ENCODE measurements at regions not wholly inside any gene's neighbourhood (a gene's known extent, or its start where the extent isn't known, plus 50 kb on each side); places are given as distances from the start of the nearest gene placed in this dataset.

- H3K4me3 ChIP-seq (ENCODE audit: low read length in 3 of 3), result no peak overlapping the region
- H3K9me3 ChIP-seq (ENCODE audit: control insufficient read depth in 2 of 3, insufficient read depth in 1 of 3, low read length in 3 of 3), result no peaks in the 10 kb centered on the region
- no peak for FAIRE-seq
- no peak for TF ChIP-seq CTCF (IDR thresholded peaks at IDR 0.05; ENCODE audit: borderline replicate concordance, extremely low read depth, insufficient read depth)
- H3K9ac ChIP-seq (ENCODE audit: low read length in 3 of 3), result no peak overlapping the region
- H3K36me3 ChIP-seq (ENCODE audit: control insufficient read depth in 2 of 3, insufficient read depth in 3 of 3, low read length in 3 of 3), result no peaks in the 10 kb centered on the region
- H3K27ac ChIP-seq (ENCODE audit: low read depth in 2 of 2, low read length in 2 of 2), result no peak overlapping the region
- no peaks in the 10 kb centered on the region for H3K4me1 ChIP-seq (ENCODE audit: control insufficient read depth in 2 of 3, insufficient read depth in 2 of 3, low read depth in 1 of 3, low read length in 3 of 3)
- intact Hi-C loops (cut with DNase I), result no loop called here
- no peak for DNase-seq
- no peaks in the 10 kb centered on the region for H3K27me3 ChIP-seq (ENCODE audit: control insufficient read depth, insufficient read depth, low read length)
Observed at GRCh38 chr2:193326296-193326695, 1131.6 kb upstream of the TMEFF2 start.

- no peaks in the 10 kb centered on the region for H3K27me3 ChIP-seq (ENCODE audit: control insufficient read depth, insufficient read depth, low read length)
- H3K36me3 ChIP-seq (ENCODE audit: control insufficient read depth in 2 of 3, insufficient read depth in 3 of 3, low read length in 3 of 3), result no peaks in the 10 kb centered on the region
- DNase-seq, result no peak
- H3K4me1 ChIP-seq (ENCODE audit: control insufficient read depth in 2 of 3, insufficient read depth in 2 of 3, low read depth in 1 of 3, low read length in 3 of 3), result no peaks in the 10 kb centered on the region
- TF ChIP-seq CTCF (IDR thresholded peaks at IDR 0.05; ENCODE audit: borderline replicate concordance, extremely low read depth, insufficient read depth), result no peak
- no peaks in the 10 kb centered on the region for H3K9me3 ChIP-seq (ENCODE audit: control insufficient read depth in 2 of 3, insufficient read depth in 1 of 3, low read length in 3 of 3)
- no peak overlapping the region for H3K4me3 ChIP-seq (ENCODE audit: low read length in 3 of 3)
- FAIRE-seq, result no peak
- no peak overlapping the region for H3K27ac ChIP-seq (ENCODE audit: low read depth in 2 of 2, low read length in 2 of 2)
- intact Hi-C loops (cut with DNase I), result no loop called here
- no peak overlapping the region for H3K9ac ChIP-seq (ENCODE audit: low read length in 3 of 3)
Observed at GRCh38 chr2:193315428-193316091, 1120.8 kb upstream of the TMEFF2 start.

- no peaks in the 10 kb centered on the region for H3K9me3 ChIP-seq (ENCODE audit: control insufficient read depth in 2 of 3, insufficient read depth in 1 of 3, low read length in 3 of 3)
- no peaks in the 10 kb centered on the region for H3K36me3 ChIP-seq (ENCODE audit: control insufficient read depth in 2 of 3, insufficient read depth in 3 of 3, low read length in 3 of 3)
- TF ChIP-seq CTCF (IDR thresholded peaks at IDR 0.05; ENCODE audit: borderline replicate concordance, extremely low read depth, insufficient read depth), result no peak
- no peak overlapping the region for H3K27ac ChIP-seq (ENCODE audit: low read depth in 2 of 2, low read length in 2 of 2)
- H3K27me3 ChIP-seq (ENCODE audit: control insufficient read depth, insufficient read depth, low read length), result no peaks in the 10 kb centered on the region
- no peak overlapping the region for H3K9ac ChIP-seq (ENCODE audit: low read length in 3 of 3)
- no peaks in the 10 kb centered on the region for H3K4me1 ChIP-seq (ENCODE audit: control insufficient read depth in 2 of 3, insufficient read depth in 2 of 3, low read depth in 1 of 3, low read length in 3 of 3)
- intact Hi-C loops (cut with DNase I), result no loop called here
- no peak overlapping the region for H3K4me3 ChIP-seq (ENCODE audit: low read length in 3 of 3)
- no peak for DNase-seq
- FAIRE-seq, result no peak
Observed at GRCh38 chr2:193303464-193303863, 1108.7 kb upstream of the TMEFF2 start.

- FAIRE-seq (no peak), DNase-seq (no peak)
- Histone ChIP-seq H3K27ac (ENCODE audit: low read depth in 2 of 2, low read length in 2 of 2) (no peak overlapping the region), H3K27me3 (ENCODE audit: control insufficient read depth, insufficient read depth, low read length) (no peaks in the 10 kb centered on the region), H3K9me3 (ENCODE audit: control insufficient read depth in 2 of 3, insufficient read depth in 1 of 3, low read length in 3 of 3) (no peaks in the 10 kb centered on the region), H3K9ac (ENCODE audit: low read length in 3 of 3) (no peak overlapping the region), H3K36me3 (ENCODE audit: control insufficient read depth in 2 of 3, insufficient read depth in 3 of 3, low read length in 3 of 3) (no peaks in the 10 kb centered on the region), H3K4me1 (ENCODE audit: control insufficient read depth in 2 of 3, insufficient read depth in 2 of 3, low read depth in 1 of 3, low read length in 3 of 3) (no peaks in the 10 kb centered on the region), H3K4me3 (ENCODE audit: low read length in 3 of 3) (no peak overlapping the region)
- intact Hi-C loops (cut with DNase I), result no loop called here
- no peak for TF ChIP-seq CTCF (IDR thresholded peaks at IDR 0.05; ENCODE audit: borderline replicate concordance, extremely low read depth, insufficient read depth)
Observed at GRCh38 chr2:193294371-193294770, 1099.6 kb upstream of the TMEFF2 start.
